ENCODE measurements at regions not wholly inside any gene's neighbourhood (a gene's known extent, or its start where the extent isn't known, plus 50 kb on each side); places are given as distances from the start of the nearest gene placed in this dataset.
"Not testable (repeated sequence)": the region's sequence is repeated elsewhere in the genome, so short reads cannot be mapped to it uniquely, and the experiment has no call there.

GRCh38 chr21:33121715-33122475, 52.0 kb downstream of the OLIG1 start:
- DNase-seq (ENCODE audit: low read depth) = no peak

DNA sequence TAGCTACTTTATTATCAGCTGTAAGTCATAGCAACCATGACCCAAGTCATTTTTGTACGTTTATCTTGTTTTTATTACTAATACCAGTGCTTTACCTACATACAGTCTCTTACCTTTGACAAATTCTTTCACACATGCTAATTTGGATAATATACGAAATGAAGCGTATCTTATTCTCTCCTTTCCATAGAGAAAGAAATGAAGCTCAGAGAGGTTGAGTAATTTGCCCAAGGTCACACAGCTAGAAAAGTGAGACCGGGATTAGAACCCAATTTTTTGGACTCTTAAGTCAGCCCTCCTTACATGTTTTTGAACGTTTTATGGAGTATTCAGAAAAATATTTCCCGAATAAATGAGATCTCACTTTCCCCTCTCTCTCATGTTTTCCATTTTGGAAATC, 52.6 kb downstream of the OLIG1 start:
- no peak for DNase-seq (ENCODE audit: low read depth)

GRCh38 chr21:33123374-33124123, 53.6 kb downstream of the OLIG1 start:
- DNase-seq (ENCODE audit: low read depth) = no peak

- no peak for DNase-seq (ENCODE audit: low read depth)
These were observed 54.9 kb downstream of the OLIG1 start for GRCh38 chr21:33124889-33125288.

- DNase-seq (ENCODE audit: low read depth) = no peak
These were observed 55.9 kb downstream of the OLIG1 start for GRCh38 chr21:33125680-33126375.

DNA sequence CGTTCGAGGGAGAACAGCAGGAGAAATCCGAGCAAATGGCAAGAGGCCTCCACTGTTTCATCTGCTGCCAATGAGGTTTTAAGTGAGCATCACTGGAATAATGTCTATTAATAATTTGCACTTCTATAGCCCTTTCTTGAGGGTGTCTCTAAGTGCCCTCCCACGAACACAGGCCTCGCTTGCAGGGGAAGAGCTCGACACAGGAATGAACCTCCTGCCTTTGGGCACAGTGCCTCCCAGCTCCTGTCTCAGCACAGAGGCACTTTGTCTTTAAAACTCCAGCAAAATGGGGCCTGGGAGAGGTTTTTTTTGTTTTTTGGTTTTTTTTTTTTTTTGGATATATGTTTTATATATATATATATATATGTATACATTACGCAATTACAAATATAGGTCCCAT, 56.6 kb downstream of the OLIG1 start:
- DNase-seq (ENCODE audit: low read depth) = no peak

DNA sequence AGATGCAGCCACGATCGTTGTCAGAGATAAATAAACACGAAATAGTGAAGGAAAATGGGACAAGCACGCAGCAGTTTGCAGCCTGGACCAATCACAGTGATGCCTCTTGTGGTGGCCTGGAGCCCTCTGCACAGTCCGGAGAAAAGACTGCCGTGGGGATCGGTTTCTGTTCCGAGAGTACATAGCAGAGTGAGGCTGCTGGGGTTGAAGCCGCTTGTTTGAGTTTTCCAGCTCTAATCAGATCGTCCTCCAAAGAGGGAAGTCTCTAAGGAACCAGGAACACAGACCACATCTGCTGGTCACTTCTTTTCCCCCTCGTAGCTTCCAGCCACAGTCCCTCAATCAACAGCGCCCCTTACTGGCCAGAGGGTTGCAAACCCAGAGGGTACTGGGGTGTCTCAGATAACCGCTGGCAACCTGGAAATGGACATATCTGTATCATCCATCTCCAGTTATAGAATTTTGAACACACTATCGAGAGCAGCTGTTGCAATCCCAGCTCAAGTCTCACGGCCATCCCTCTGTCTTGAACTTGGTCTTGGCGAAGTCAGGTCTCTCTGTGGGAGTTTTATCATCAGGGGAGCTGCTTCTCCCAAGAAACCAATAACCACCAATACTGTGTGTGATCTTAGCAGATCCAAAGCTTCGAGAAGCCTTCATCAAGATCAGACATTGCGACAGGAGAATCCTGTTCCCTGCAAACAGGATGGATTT, 57.4 kb downstream of the OLIG1 start:
- DNase-seq (ENCODE audit: low read depth) = peak; percentile 25

GRCh38 chr21:33127868-33128242, 57.9 kb downstream of the OLIG1 start:
- no peak for DNase-seq (ENCODE audit: low read depth)

GRCh38 chr21:33128538-33128937, 58.6 kb downstream of the OLIG1 start:
- DNase-seq (ENCODE audit: low read depth) = no peak

- DNase-seq (ENCODE audit: low read depth) = no peak
These were observed 62.1 kb downstream of the OLIG1 start for GRCh38 chr21:33132054-33132453.

DNA sequence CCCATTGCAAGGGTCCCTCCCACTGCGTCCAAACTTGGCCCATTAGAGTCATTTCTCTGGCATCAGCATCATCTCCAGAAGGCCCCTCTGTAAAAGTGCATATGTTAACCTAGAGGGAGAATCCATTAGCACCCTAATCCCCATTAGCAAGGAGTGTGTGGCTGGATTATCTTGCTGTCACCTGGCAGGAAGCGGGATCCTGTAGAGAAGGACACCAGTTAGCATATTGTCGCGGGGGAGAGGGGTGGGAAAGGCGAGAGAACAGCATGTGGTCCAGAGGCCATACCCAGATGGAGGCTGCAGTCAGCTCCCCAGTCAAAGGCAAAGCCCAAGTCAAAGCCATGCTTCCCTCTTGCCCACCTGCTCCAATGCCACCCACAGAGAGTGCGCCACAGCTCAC, 64.0 kb downstream of the OLIG1 start:
- DNase-seq (ENCODE audit: low read depth) = no peak

- no peak for DNase-seq (ENCODE audit: low read depth)
These were observed 66.0 kb downstream of the OLIG1 start for GRCh38 chr21:33135925-33136324.

- no peak for DNase-seq (ENCODE audit: low read depth)
These were observed 67.0 kb downstream of the OLIG1 start for GRCh38 chr21:33136847-33137502.

GRCh38 chr21:33139084-33139483, 69.1 kb downstream of the OLIG1 start:
- DNase-seq (ENCODE audit: low read depth) = no peak

- DNase-seq (ENCODE audit: low read depth) = no peak
These were observed 70.3 kb downstream of the OLIG1 start for GRCh38 chr21:33140288-33140687.

DNA sequence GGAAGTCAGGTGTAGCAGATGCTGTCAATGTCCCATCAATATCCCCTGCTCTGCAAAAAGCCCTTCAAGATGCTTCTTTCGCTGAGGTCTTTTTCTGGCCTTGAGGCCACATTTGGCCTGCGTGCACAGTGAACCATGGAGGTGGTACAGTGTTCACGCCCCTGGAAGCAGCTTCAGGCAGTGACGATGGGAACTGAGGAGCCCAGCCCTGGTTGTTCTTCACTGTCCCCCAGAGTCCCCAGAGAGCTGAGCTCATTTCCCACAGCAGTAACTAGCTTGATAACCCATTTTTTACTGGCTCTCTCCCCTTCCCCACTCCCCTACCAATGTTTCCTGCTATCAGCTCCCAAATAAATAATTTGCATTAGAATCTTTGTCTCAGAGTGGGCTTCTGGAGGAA, 76.5 kb downstream of the OLIG1 start:
- no peak for DNase-seq (ENCODE audit: low read depth)

- no peak for DNase-seq (ENCODE audit: low read depth)
These were observed 79.2 kb downstream of the OLIG1 start for GRCh38 chr21:33149181-33149580.

DNA sequence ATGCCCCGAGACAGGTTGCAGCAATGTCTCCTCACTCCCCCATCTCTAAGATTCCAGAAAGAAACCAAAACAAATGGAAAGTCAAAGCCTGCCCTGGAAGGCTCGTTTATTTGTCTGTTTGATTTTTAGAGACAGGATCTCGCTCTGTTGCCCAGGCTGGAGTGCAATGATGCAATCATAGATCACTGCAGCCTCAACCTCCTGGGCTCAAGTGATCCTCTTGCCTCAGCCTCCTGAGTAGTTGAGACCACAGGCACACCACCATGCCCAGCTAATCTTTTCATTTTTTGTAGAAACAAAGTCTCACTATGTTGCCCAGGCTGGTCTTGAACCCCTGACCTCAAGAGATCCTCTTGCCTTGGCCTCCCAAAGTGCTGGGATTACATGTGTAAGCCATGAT, 78.8 kb upstream of the IFNAR2 start:
- not testable (repeated sequence) for DNase-seq (ENCODE audit: low read depth)

DNA sequence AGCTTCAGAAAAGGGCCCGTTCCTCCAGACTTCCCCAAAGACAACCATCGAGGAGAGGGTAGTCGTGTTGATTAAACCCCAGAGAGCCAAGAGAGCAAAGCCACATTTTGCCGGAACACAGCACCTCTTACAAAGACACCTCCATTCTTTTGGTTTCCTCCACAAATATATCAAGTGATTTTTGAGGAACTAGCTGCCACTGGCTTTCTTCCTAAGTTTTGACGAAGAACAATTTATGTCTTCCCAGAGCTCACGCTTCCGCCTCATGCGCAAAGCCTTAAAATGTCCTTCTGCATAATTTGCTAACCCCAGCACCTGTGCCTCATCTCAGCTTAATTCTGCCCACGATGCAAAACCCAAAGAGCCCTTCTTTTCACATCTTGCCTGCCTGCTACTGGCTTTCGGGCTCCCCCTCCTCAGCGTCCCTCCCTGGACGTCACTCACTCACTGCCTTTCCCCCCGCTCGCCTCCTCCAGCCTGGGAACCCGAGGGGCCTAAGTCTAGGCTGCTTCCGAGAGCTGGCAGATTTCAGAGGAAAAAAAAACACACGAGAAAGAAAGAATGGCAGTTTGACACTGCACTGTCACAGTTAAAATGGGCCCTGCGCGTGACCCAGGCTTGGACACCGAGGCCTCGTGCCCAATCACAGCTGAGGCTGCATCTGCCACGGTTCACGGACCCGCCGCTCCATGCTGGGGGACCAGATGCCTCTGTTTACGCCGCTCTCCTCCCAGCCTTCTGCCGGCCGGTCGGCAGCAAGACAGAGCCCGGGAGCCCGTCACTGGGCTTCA, 77.6 kb upstream of the IFNAR2 start:
- no peak for DNase-seq (ENCODE audit: low read depth)

GRCh38 chr21:33152732-33153130, 77.0 kb upstream of the IFNAR2 start:
- no peak for DNase-seq (ENCODE audit: low read depth)

GRCh38 chr21:33155005-33155404, 74.7 kb upstream of the IFNAR2 start:
- no peak for DNase-seq (ENCODE audit: low read depth)
